SU-DHL-6 (cell line): ENCODE measurements at regions not wholly inside any gene's neighbourhood (a gene's known extent, or its start where the extent isn't known, plus 50 kb on each side); places are given as distances from the start of the nearest gene placed in this dataset.

Experiments
- EZH2phosphoT487 ChIP-seq: fragments of 200-600 bp; sonication (generic), shearing (Covaris generic); conservative IDR thresholded peaks from 2 replicates; pipeline ENCODE4 v1.6.1; 2018; ENCODE audit warnings: mild to moderate bottlenecking, antibody characterized with exemption, low read length, moderate library complexity, mixed read lengths
- TF ChIP-seq, protein P1 (sequence below): fragments of 200-600 bp; sonication (generic); IDR thresholded peaks from one replicate; pipeline ENCODE4 v1.5.1; 2017; ENCODE audit warnings: antibody characterized with exemption, mild to moderate bottlenecking, low read length, moderate library complexity; ENCODE audit not compliant: insufficient read depth, poor library complexity, severe bottlenecking

DNA sequence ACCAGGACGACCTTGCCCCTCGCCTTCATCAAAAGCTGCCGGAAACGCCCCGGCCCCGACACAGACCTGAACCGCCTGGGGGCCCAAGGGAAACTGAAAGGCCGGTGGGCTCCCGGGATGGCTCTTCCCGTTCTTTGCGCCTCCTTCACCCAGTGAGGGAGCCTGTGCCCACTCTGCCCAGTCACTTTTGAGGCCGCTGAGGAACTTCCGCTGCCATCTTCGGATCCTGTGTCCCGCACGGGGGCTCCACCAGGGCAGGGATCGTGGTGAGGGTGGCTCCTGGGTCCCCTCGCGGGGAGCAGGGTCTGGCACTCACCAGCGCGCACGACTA lies 104.0 kb downstream of the PPIAL4G start:
- TF ChIP-seq, protein P1, sequence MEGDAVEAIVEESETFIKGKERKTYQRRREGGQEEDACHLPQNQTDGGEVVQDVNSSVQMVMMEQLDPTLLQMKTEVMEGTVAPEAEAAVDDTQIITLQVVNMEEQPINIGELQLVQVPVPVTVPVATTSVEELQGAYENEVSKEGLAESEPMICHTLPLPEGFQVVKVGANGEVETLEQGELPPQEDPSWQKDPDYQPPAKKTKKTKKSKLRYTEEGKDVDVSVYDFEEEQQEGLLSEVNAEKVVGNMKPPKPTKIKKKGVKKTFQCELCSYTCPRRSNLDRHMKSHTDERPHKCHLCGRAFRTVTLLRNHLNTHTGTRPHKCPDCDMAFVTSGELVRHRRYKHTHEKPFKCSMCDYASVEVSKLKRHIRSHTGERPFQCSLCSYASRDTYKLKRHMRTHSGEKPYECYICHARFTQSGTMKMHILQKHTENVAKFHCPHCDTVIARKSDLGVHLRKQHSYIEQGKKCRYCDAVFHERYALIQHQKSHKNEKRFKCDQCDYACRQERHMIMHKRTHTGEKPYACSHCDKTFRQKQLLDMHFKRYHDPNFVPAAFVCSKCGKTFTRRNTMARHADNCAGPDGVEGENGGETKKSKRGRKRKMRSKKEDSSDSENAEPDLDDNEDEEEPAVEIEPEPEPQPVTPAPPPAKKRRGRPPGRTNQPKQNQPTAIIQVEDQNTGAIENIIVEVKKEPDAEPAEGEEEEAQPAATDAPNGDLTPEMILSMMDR, result no peak
- no peak for TF ChIP-seq EZH2phosphoT487
